Liver (tissue), 8 donors: ENCODE measurements at regions not wholly inside any gene's neighbourhood (a gene's known extent, or its start where the extent isn't known, plus 50 kb on each side); places are given as distances from the start of the nearest gene placed in this dataset.

Experiments used
- DNase-seq: peaks from one replicate; pipeline ENCODE4 v3.0.0-alpha.2; 2017; ENCODE audit warnings: low spot score
- H3K27ac ChIP-seq, 2 donors: one replicate each; pipeline ENCODE4 v1.7.0; 2013; ENCODE audit warnings: inconsistent platforms in 2 of 2, low read length in 2 of 2, control low read depth in 1 of 2, low read depth in 1 of 2, mild to moderate bottlenecking in 1 of 2
- H3K27me3 ChIP-seq, 4 donors: one replicate each; pipeline versions ENCODE4 v1.6.1 to v1.7.0; 2013; ENCODE audit warnings: low read length in 3 of 4, inconsistent platforms in 1 of 4, mild to moderate bottlenecking in 1 of 4, moderate library complexity in 1 of 4; ENCODE audit not compliant: control insufficient read depth in 4 of 4, insufficient read depth in 4 of 4
- H3K36me3 ChIP-seq, 4 donors: one replicate each; pipeline versions ENCODE4 v1.6.1 to v1.7.0; 2013; ENCODE audit warnings: low read length in 3 of 4, mild to moderate bottlenecking in 3 of 4, low read depth in 1 of 4, moderate library complexity in 1 of 4; ENCODE audit not compliant: control insufficient read depth in 4 of 4, insufficient read depth in 3 of 4
- H3K4me1 ChIP-seq, 4 donors: one replicate each; pipeline versions ENCODE4 v1.6.1 to v1.7.0; 2013; ENCODE audit warnings: low read length in 3 of 4, mild to moderate bottlenecking in 3 of 4, moderate library complexity in 1 of 4; ENCODE audit not compliant: control insufficient read depth in 4 of 4, insufficient read depth in 4 of 4
- H3K4me3 ChIP-seq, 3 donors: one replicate each; pipeline versions ENCODE4 v1.6.1 to v1.7.0; 2013; ENCODE audit warnings: low read length in 3 of 3, control low read depth in 1 of 3, low read depth in 1 of 3, mild to moderate bottlenecking in 1 of 3
- H3K9ac ChIP-seq, 2 donors: one replicate each; pipeline ENCODE4 v1.7.0; 2013; ENCODE audit warnings: low read length in 2 of 2, mild to moderate bottlenecking in 2 of 2, moderate library complexity in 2 of 2, control low read depth in 1 of 2, low read depth in 1 of 2
- H3K9me3 ChIP-seq, 4 donors: one replicate each; pipeline versions ENCODE4 v1.6.1 to v1.7.0; 2013; ENCODE audit warnings: low read length in 3 of 4; ENCODE audit not compliant: control insufficient read depth in 4 of 4
- ATF3 ChIP-seq: IDR thresholded peaks from 2 replicates; pipeline ENCODE4 v1.6.1; 2016; ENCODE audit warnings: antibody characterized with exemption
- CTCF ChIP-seq: fragments of 150-350 bp; IDR thresholded peaks from 2 replicates; pipeline ENCODE4 v1.5.1; 2017; ENCODE audit warnings: improper control_type of control experiment, low read depth, low read length; ENCODE audit not compliant: missing input control
- EGR1 ChIP-seq, 2 donors: IDR thresholded peaks; 2 replicates each; pipeline ENCODE4 v1.6.1; 2016 to 2018; ENCODE audit warnings: antibody characterized with exemption in 2 of 2, low read depth in 2 of 2
- FOXA1 ChIP-seq: IDR thresholded peaks from 2 replicates; pipeline ENCODE4 v1.6.1; 2016; ENCODE audit warnings: antibody characterized with exemption
- FOXA2 ChIP-seq: IDR thresholded peaks from 2 replicates; pipeline ENCODE4 v1.6.1; 2016; ENCODE audit warnings: antibody characterized with exemption
- GABPA ChIP-seq, 2 donors: IDR thresholded peaks in 1 of 2; conservative IDR thresholded peaks in 1 of 2; 2 replicates each; pipeline ENCODE4 v1.6.1; 2016; ENCODE audit warnings: antibody characterized with exemption in 2 of 2, mild to moderate bottlenecking in 1 of 2, moderate library complexity in 1 of 2
- HNF4A ChIP-seq, 2 donors: conservative IDR thresholded peaks; 2 replicates each; pipeline ENCODE4 v1.6.1; 2016; ENCODE audit warnings: antibody characterized with exemption in 2 of 2, mild to moderate bottlenecking in 2 of 2
- HNF4G ChIP-seq: IDR thresholded peaks from 2 replicates; pipeline ENCODE4 v1.6.1; 2016; ENCODE audit warnings: antibody characterized with exemption
- MAX ChIP-seq: IDR thresholded peaks from 2 replicates; pipeline ENCODE4 v1.6.1; 2016; ENCODE audit warnings: antibody characterized with exemption
- NR2F2 ChIP-seq: IDR thresholded peaks from 2 replicates; pipeline ENCODE4 v1.6.1; 2016; ENCODE audit warnings: antibody characterized with exemption
- RAD21 ChIP-seq, 2 donors: IDR thresholded peaks; 2 replicates each; pipeline ENCODE4 v1.6.1; 2016; ENCODE audit warnings: antibody characterized with exemption in 2 of 2, mild to moderate bottlenecking in 2 of 2
- REST ChIP-seq: IDR thresholded peaks from 2 replicates; pipeline ENCODE4 v1.6.1; 2016; ENCODE audit warnings: antibody characterized with exemption, mild to moderate bottlenecking
- SP1 ChIP-seq: IDR thresholded peaks from 2 replicates; pipeline ENCODE4 v1.6.1; 2018; ENCODE audit warnings: antibody characterized with exemption, mild to moderate bottlenecking
- TAF1 ChIP-seq: conservative IDR thresholded peaks from 2 replicates; pipeline ENCODE4 v1.6.1; 2016; ENCODE audit warnings: antibody characterized with exemption, mild to moderate bottlenecking
- WGBS: extraction: QIAGEN DNeasy Blood & Tissue Kit; methylation state at CpG from one replicate; pipeline ENCODE4 v1.1.7; 2013; 5-methylcytosine and 5-hydroxymethylcytosine counted together
- TF ChIP-seq, protein P1 (sequence below): IDR thresholded peaks from 2 replicates; pipeline ENCODE4 v1.6.1; 2016; ENCODE audit warnings: antibody characterized with exemption
- donor health status: healthy.
- donor health status: healthy.
- donor health status: healthy.
- donor health status: healthy.
- donor health status: healthy.

DNA sequence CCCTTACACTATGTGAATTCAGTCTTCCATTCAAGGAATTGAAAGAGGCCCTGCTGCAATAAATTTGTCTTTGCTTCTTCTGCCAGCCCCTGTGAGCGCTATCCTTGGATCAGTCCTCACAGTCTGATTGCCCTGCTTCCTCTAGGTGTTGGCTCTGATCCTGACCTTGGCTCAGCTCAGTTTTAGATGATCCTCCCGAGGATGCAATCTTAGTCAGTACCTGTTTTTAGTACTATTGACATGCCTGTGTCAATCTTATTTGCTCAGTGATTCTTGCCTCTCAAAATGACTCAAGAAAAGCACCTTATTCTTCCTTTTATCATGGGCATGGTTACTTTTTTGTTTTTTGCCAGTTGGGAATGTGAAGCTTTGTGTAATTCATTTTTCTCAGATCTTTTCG lies 101.4 kb upstream of the KCNK1 start:
- no peak overlapping the region for H3K9ac ChIP-seq
- no peak for TF ChIP-seq FOXA2
- TF ChIP-seq NR2F2: no peak
- TF ChIP-seq FOXA1: no peak
- TF ChIP-seq REST: no peak
- TF ChIP-seq HNF4A (conservative IDR thresholded peaks at IDR 0.05): no peak
- no peak for TF ChIP-seq SP1
- no peak for TF ChIP-seq CTCF
- TF ChIP-seq, protein P1, sequence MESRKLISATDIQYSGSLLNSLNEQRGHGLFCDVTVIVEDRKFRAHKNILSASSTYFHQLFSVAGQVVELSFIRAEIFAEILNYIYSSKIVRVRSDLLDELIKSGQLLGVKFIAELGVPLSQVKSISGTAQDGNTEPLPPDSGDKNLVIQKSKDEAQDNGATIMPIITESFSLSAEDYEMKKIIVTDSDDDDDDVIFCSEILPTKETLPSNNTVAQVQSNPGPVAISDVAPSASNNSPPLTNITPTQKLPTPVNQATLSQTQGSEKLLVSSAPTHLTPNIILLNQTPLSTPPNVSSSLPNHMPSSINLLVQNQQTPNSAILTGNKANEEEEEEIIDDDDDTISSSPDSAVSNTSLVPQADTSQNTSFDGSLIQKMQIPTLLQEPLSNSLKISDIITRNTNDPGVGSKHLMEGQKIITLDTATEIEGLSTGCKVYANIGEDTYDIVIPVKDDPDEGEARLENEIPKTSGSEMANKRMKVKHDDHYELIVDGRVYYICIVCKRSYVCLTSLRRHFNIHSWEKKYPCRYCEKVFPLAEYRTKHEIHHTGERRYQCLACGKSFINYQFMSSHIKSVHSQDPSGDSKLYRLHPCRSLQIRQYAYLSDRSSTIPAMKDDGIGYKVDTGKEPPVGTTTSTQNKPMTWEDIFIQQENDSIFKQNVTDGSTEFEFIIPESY: no peak
- TF ChIP-seq ATF3: no peak
- TF ChIP-seq HNF4G: no peak
- TF ChIP-seq GABPA (IDR thresholded peaks at IDR 0.05 in 1 of 2, conservative IDR thresholded peaks at IDR 0.05 in 1 of 2): no peak
- TF ChIP-seq MAX: no peak
- TF ChIP-seq TAF1: no peak
- no peak for TF ChIP-seq EGR1 (IDR thresholded peaks at IDR 0.05; ENCODE audit: low read depth in 2 of 2)
- H3K36me3 ChIP-seq: no peaks in the 10 kb centered on the region
- DNase-seq: no peak
- H3K27me3 ChIP-seq: no peaks in the 10 kb centered on the region
- H3K27ac ChIP-seq: no peak overlapping the region
- no peaks in the 10 kb centered on the region for H3K4me1 ChIP-seq
- H3K9me3 ChIP-seq: no peaks in the 10 kb centered on the region
- 82% methylated on average over 3 of the region's 3 CpGs for WGBS
- no peak overlapping the region for H3K4me3 ChIP-seq

DNA sequence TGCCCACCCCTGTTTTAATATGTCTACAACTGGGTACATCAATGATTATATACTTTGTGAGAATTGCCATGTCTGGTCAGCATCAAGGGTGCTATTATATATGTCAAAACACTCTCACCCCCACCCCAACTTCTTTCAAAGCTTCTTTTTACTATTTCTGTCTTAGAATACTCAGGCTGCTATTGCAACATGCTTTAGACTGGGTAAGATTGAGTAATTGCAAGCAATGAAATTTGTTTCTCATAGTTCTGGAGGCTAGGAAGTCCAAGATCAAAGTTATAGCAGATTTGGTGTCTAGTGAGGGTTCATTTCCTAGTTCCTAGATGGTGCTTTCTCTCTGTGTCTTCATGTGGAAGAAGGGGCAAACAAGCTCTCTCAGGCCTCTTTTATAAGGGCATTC lies 100.5 kb upstream of the KCNK1 start:
- TF ChIP-seq MAX (no peak), RAD21 (IDR thresholded peaks at IDR 0.05) (peak in 1 of 2 donors; percentile 6)
- H3K4me3 ChIP-seq: no peak overlapping the region
- no peaks in the 10 kb centered on the region for H3K4me1 ChIP-seq
- no peaks in the 10 kb centered on the region for H3K9me3 ChIP-seq
- H3K36me3 ChIP-seq: no peaks in the 10 kb centered on the region
- DNase-seq: no peak
- no peaks in the 10 kb centered on the region for H3K27me3 ChIP-seq
- H3K9ac ChIP-seq: no peak overlapping the region
- H3K27ac ChIP-seq: no peak overlapping the region
